ENCODE measurements at regions not wholly inside any gene's neighbourhood (a gene's known extent, or its start where the extent isn't known, plus 50 kb on each side); places are given as distances from the start of the nearest gene placed in this dataset.

- Histone ChIP-seq H3K9me3 (ENCODE audit: control insufficient read depth, insufficient read depth, low read depth, low read length) (no peaks in the 10 kb centered on the region), H3K36me3 (ENCODE audit: control insufficient read depth, insufficient read depth, low read length) (no peaks in the 10 kb centered on the region), H3K27me3 (ENCODE audit: control insufficient read depth, insufficient read depth, low read length) (no peaks in the 10 kb centered on the region), H3K4me1 (ENCODE audit: control insufficient read depth, insufficient read depth, low read length) (no peaks in the 10 kb centered on the region), H3K27ac (ENCODE audit: low read length) (no peak overlapping the region), H3K4me3 (ENCODE audit: low read depth in 2 of 2, low read length in 2 of 2) (no peak overlapping the region)
- intact Hi-C loops (cut with micrococcal nuclease; ENCODE audit: unreplicated experiment): no loop called here
- in situ Hi-C loops (cut with HindIII; ENCODE audit: low pct_unique_long_range_greater_than_20kb, low sequenced_read_pairs): no loop called here
- BruUV-seq (replicated peaks): no TSS peak
- ATAC-seq: no peak
- ChIA-PET CTCF (no interaction called here), POLR2A (no interaction called here)
- no peak for DNase-seq (ENCODE audit: low read depth, low spot score)
- TF ChIP-seq TCF7L2 (IDR thresholded peaks at IDR 0.05; ENCODE audit: low read depth, low read length): no peak
These were observed 164.3 kb upstream of the LPP start for GRCh38 chr3:187989575-187990153.

- Histone ChIP-seq H3K4me1 (ENCODE audit: control insufficient read depth, insufficient read depth, low read length) (no peaks in the 10 kb centered on the region), H3K27ac (ENCODE audit: low read length) (no peak overlapping the region), H3K4me3 (ENCODE audit: low read depth in 2 of 2, low read length in 2 of 2) (no peak overlapping the region), H3K9me3 (ENCODE audit: control insufficient read depth, insufficient read depth, low read depth, low read length) (no peaks in the 10 kb centered on the region), H3K36me3 (ENCODE audit: control insufficient read depth, insufficient read depth, low read length) (no peaks in the 10 kb centered on the region), H3K27me3 (ENCODE audit: control insufficient read depth, insufficient read depth, low read length) (no peaks in the 10 kb centered on the region)
- CTCF ChIA-PET: interaction anchor here (0.6 kb wide), 1 partner anchor 1836 kb away, joined by 3 read pairs; no protein-coding TSS in a partner anchor
- POLR2A ChIA-PET: no interaction called here
- no peak for TF ChIP-seq CTCF (IDR thresholded peaks at IDR 0.05)
- TF ChIP-seq TCF7L2 (IDR thresholded peaks at IDR 0.05; ENCODE audit: low read depth, low read length): no peak
- no peak for TF ChIP-seq POLR2AphosphoS5 (IDR thresholded peaks at IDR 0.05; ENCODE audit: low read depth, low read length)
- no peak for TF ChIP-seq SIN3A (IDR thresholded peaks at IDR 0.05; ENCODE audit: borderline replicate concordance, insufficient read depth, low read depth, low read length)
- no peak for TF ChIP-seq REST (IDR thresholded peaks at IDR 0.05; ENCODE audit: insufficient read depth in 1 of 2, low read depth in 2 of 2, low read length in 1 of 2)
- ATAC-seq: no peak
- no peak for DNase-seq (ENCODE audit: low read depth, low spot score)
- BruUV-seq (replicated peaks): no TSS peak
- in situ Hi-C loops (cut with HindIII; ENCODE audit: low pct_unique_long_range_greater_than_20kb, low sequenced_read_pairs): no loop called here
- intact Hi-C loops (cut with micrococcal nuclease; ENCODE audit: unreplicated experiment): no loop called here
These were observed 161.3 kb upstream of the LPP start for GRCh38 chr3:187992609-187993008.

- BruUV-seq (replicated peaks): no TSS peak
- CTCF ChIA-PET: no interaction called here
- in situ Hi-C loops (cut with HindIII; ENCODE audit: low pct_unique_long_range_greater_than_20kb, low sequenced_read_pairs): no loop called here
These were observed 159.5 kb upstream of the LPP start for GRCh38 chr3:187994221-187995042.

More at GRCh38 chr3:187994221-187995042, 159.5 kb upstream of the LPP start:
- no peak for DNase-seq (ENCODE audit: low read depth, low spot score)
- Histone ChIP-seq H3K27me3 (ENCODE audit: control insufficient read depth, insufficient read depth, low read length) (no peaks in the 10 kb centered on the region), H3K4me1 (ENCODE audit: control insufficient read depth, insufficient read depth, low read length) (no peaks in the 10 kb centered on the region), H3K27ac (ENCODE audit: low read length) (no peak overlapping the region), H3K4me3 (ENCODE audit: low read depth in 2 of 2, low read length in 2 of 2) (no peak overlapping the region), H3K9me3 (ENCODE audit: control insufficient read depth, insufficient read depth, low read depth, low read length) (no peaks in the 10 kb centered on the region), H3K36me3 (ENCODE audit: control insufficient read depth, insufficient read depth, low read length) (no peaks in the 10 kb centered on the region)
- intact Hi-C loops (cut with micrococcal nuclease; ENCODE audit: unreplicated experiment): no loop called here
- TF ChIP-seq SIN3A (IDR thresholded peaks at IDR 0.05; ENCODE audit: borderline replicate concordance, insufficient read depth, low read depth, low read length) (no peak), CTCF (IDR thresholded peaks at IDR 0.05) (no peak), REST (IDR thresholded peaks at IDR 0.05; ENCODE audit: insufficient read depth in 1 of 2, low read depth in 2 of 2, low read length in 1 of 2) (no peak), TCF7L2 (IDR thresholded peaks at IDR 0.05; ENCODE audit: low read depth, low read length) (no peak), POLR2AphosphoS5 (IDR thresholded peaks at IDR 0.05; ENCODE audit: low read depth, low read length) (no peak)
- no peak for ATAC-seq
- POLR2A ChIA-PET: no interaction called here

All from Panc1 (cell line).